Endothelial cell of umbilical vein (primary cell): ENCODE measurements at regions not wholly inside any gene's neighbourhood (a gene's known extent, or its start where the extent isn't known, plus 50 kb on each side); places are given as distances from the start of the nearest gene placed in this dataset.

ENCODE experiments used
- BruUV-seq: library from RNA; stranded (reverse); fragments of 400-500 nt; replicated peaks from 2 replicates; lab custom pipeline; 2021; lab: Mats Ljungman, UMichigan
- CTCF ChIA-PET: fragments of 300-600, 350-600 bp; sonication (Branson Sonifier 250); formaldehyde crosslinking; loops from one replicate; lab custom pipeline; 2021; ENCODE audit warnings: antibody characterized with exemption, inconsistent platforms; lab: Charles Lee
- POLR2A ChIA-PET: fragments of 300-600, 350-600 bp; sonication (Branson Sonifier 250); formaldehyde crosslinking; loops from one replicate; lab custom pipeline; 2021; ENCODE audit warnings: antibody characterized with exemption, inconsistent platforms; lab: Charles Lee
- DNase-seq: peaks from one replicate; pipeline ENCODE4 v3.0.0-alpha.2; 2011; ENCODE audit warnings: low read depth, low spot score
- FAIRE-seq: peaks from 2 replicates; lab custom pipeline; 2011; peaks lifted over from hg19 to GRCh38; lab: Jason Lieb, UNC
- H2AFZ ChIP-seq: 2 replicates; pipeline ENCODE4 v1.6.0; 2012; ENCODE audit warnings: low read depth, low read length, control low read depth, inconsistent platforms
- H3K27ac ChIP-seq: 2 replicates; pipeline ENCODE4 v1.5.1; 2011; ENCODE audit warnings: low read depth, mild to moderate bottlenecking, control low read depth, low read length, moderate library complexity; ENCODE audit not compliant: insufficient read depth
- H3K27me3 ChIP-seq, 2 experiments: 2 replicates each; pipeline versions ENCODE4 v1.6.0 to v1.6.1; 2011; ENCODE audit warnings: low read length in 2 of 2, mixed read lengths in 1 of 2; ENCODE audit not compliant: control insufficient read depth in 2 of 2, insufficient read depth in 2 of 2
- H3K36me3 ChIP-seq, 2 experiments: 2 replicates in 1 of 2; 3 replicates in 1 of 2; pipeline ENCODE4 v1.5.1; 2011; ENCODE audit warnings: low read length in 2 of 2, mild to moderate bottlenecking in 1 of 2, moderate library complexity in 1 of 2; ENCODE audit not compliant: control insufficient read depth in 2 of 2, insufficient read depth in 2 of 2; ENCODE audit errors: extremely low read depth in 1 of 2
- H3K4me1 ChIP-seq: 3 replicates; pipeline ENCODE4 v1.5.1; 2011; ENCODE audit warnings: mild to moderate bottlenecking, low read length; ENCODE audit not compliant: control insufficient read depth, insufficient read depth; ENCODE audit errors: extremely low read depth
- H3K4me2 ChIP-seq: 2 replicates; pipeline ENCODE4 v1.6.1; 2011; ENCODE audit warnings: low read length, control low read depth, mixed read lengths; ENCODE audit not compliant: insufficient read depth
- H3K4me3 ChIP-seq, 3 experiments: fragments of 200-600 bp in 1 of 3; sonication (generic), shearing (Covaris generic) in 1 of 3; replicated peaks in 1 of 3; 2 replicates each; pipeline ENCODE4 v1.5.1; 2011 to 2016; ENCODE audit warnings: control low read depth in 3 of 3, low read length in 3 of 3, mild to moderate bottlenecking in 2 of 3, inconsistent platforms in 1 of 3, low read depth in 1 of 3, moderate library complexity in 1 of 3; ENCODE audit not compliant: insufficient read depth in 1 of 3
- H3K79me2 ChIP-seq: 2 replicates; pipeline ENCODE4 v1.6.0; 2012; ENCODE audit warnings: low read length, inconsistent platforms; ENCODE audit not compliant: control insufficient read depth, insufficient read depth
- H3K9ac ChIP-seq: replicated peaks from 2 replicates; pipeline ENCODE3; 2011; ENCODE audit warnings: low read length, control low read depth; ENCODE audit not compliant: insufficient read depth; ENCODE audit errors: extremely low read depth
- H3K9me1 ChIP-seq: replicated peaks from 3 replicates; pipeline ENCODE4 v1.6.0; 2011; ENCODE audit warnings: mild to moderate bottlenecking, low read length; ENCODE audit not compliant: control insufficient read depth, insufficient read depth; ENCODE audit errors: extremely low read depth
- H3K9me3 ChIP-seq: replicated peaks from 2 replicates; pipeline ENCODE4 v1.5.1; 2012; ENCODE audit warnings: low read length, inconsistent platforms; ENCODE audit not compliant: control insufficient read depth, insufficient read depth
- H4K20me1 ChIP-seq: replicated peaks from 2 replicates; pipeline ENCODE3; 2011; ENCODE audit warnings: mild to moderate bottlenecking, low read length; ENCODE audit not compliant: control insufficient read depth, insufficient read depth; ENCODE audit errors: extremely low read depth
- CTCF ChIP-seq, 2 donors: IDR thresholded peaks; 1 replicate in 1 of 2; 2 replicates in 1 of 2; pipeline ENCODE4 v1.5.1; 2011; ENCODE audit warnings: low read length in 2 of 2, mild to moderate bottlenecking in 2 of 2, moderate library complexity in 2 of 2, control low read depth in 1 of 2, inconsistent platforms in 1 of 2, low read depth in 1 of 2; ENCODE audit not compliant: insufficient read depth in 1 of 2; ENCODE audit errors: extremely low read depth in 1 of 2
- EZH2 ChIP-seq: IDR thresholded peaks from 2 replicates; pipeline ENCODE4 v1.6.1; 2012; ENCODE audit warnings: borderline replicate concordance, low read depth, mild to moderate bottlenecking, moderate library complexity, low read length, inconsistent platforms; ENCODE audit not compliant: severe bottlenecking
- FOS ChIP-seq: IDR thresholded peaks from 2 replicates; pipeline ENCODE4 v1.6.1; 2011; ENCODE audit warnings: mild to moderate bottlenecking, low read length, moderate library complexity, borderline replicate concordance; ENCODE audit not compliant: insufficient read depth
- GATA2 ChIP-seq: IDR thresholded peaks from 2 replicates; pipeline ENCODE4 v1.7.0; 2011; ENCODE audit warnings: low read depth, mild to moderate bottlenecking, moderate library complexity, mixed read lengths, low read length; ENCODE audit not compliant: insufficient read length, insufficient read depth
- JUN ChIP-seq: IDR thresholded peaks from 2 replicates; pipeline ENCODE4 v1.6.1; 2011; ENCODE audit warnings: borderline replicate concordance, low read depth; ENCODE audit not compliant: insufficient read length, insufficient read depth
- MAX ChIP-seq: IDR thresholded peaks from 2 replicates; pipeline ENCODE4 v1.6.1; 2011; ENCODE audit not compliant: insufficient read depth, insufficient read length
- MYC ChIP-seq: IDR thresholded peaks from one replicate; pipeline ENCODE4 v1.6.1; 2011; ENCODE audit warnings: mild to moderate bottlenecking, low read depth, low read length
- POLR2A ChIP-seq: IDR thresholded peaks from 2 replicates; pipeline ENCODE4 v1.6.1; 2012; ENCODE audit warnings: low read depth, mild to moderate bottlenecking, control low read depth, low read length
- POLR2AphosphoS5 ChIP-seq: IDR thresholded peaks from 2 replicates; pipeline ENCODE4 v1.6.1; 2012; ENCODE audit warnings: low read depth, mild to moderate bottlenecking, control low read depth, low read length, moderate library complexity; ENCODE audit not compliant: insufficient read depth
- dilution Hi-C: fragments of 300-500 bp; cut with MboI; formaldehyde crosslinking; loops from one replicate; pipeline ENCODE4 v1.15.0; 2019; ENCODE audit warnings: low sequenced_read_pairs; ENCODE audit not compliant: extremely low pct_ligation_motif_present
- intact Hi-C: fragments of 100-400 bp; cut with micrococcal nuclease; formaldehyde crosslinking; loops from one replicate; pipeline ENCODE4 v1.10.0; 2022

- ChIA-PET CTCF (no interaction called here), POLR2A (no interaction called here)
- DNase-seq (no peak), FAIRE-seq (no peak)
- H3K4me1 ChIP-seq = no peaks in the 10 kb centered on the region
- no peaks in the 10 kb centered on the region for H3K79me2 ChIP-seq
- H3K9ac ChIP-seq = no peak overlapping the region
- TF ChIP-seq FOS (no peak), MAX (no peak), CTCF (IDR thresholded peaks at IDR 0.05; ENCODE audit: extremely low read depth in 1 of 2, insufficient read depth in 1 of 2, low read depth in 1 of 2, low read length in 2 of 2) (no peak), EZH2 (no peak), POLR2A (no peak), MYC (no peak), GATA2 (no peak), JUN (no peak), POLR2AphosphoS5 (no peak)
- no peaks in the 10 kb centered on the region for H3K27me3 ChIP-seq
- no peak overlapping the region for H3K27ac ChIP-seq
- no peaks in the 10 kb centered on the region for H3K36me3 ChIP-seq
- H3K9me1 ChIP-seq = no peaks in the 10 kb centered on the region
- H3K4me3 ChIP-seq = no peak overlapping the region
- H3K4me2 ChIP-seq = no peak overlapping the region
- no peaks in the 10 kb centered on the region for H4K20me1 ChIP-seq
- no peaks in the 10 kb centered on the region for H3K9me3 ChIP-seq
- BruUV-seq = no TSS peak
- dilution Hi-C loops = no loop called here
- no peak overlapping the region for H2AFZ ChIP-seq
- intact Hi-C loops = no loop called here
Observed at GRCh38 chr9:135243201-135244190, 156.0 kb downstream of the OLFM1 start.
